ENCODE measurements at regions not wholly inside any gene's neighbourhood (a gene's known extent, or its start where the extent isn't known, plus 50 kb on each side); places are given as distances from the start of the nearest gene placed in this dataset.

GRCh38 chr2:198756166-198756565, 701.6 kb downstream of the SATB2 start:
- Histone ChIP-seq H3K4me3 (no peak overlapping the region), H3K36me3 (no peaks in the 10 kb centered on the region)
- intact Hi-C loops (cut with DNase I) = no loop called here

GRCh38 chr2:198753101-198753500, 704.6 kb downstream of the SATB2 start:
- Histone ChIP-seq H3K36me3 (no peaks in the 10 kb centered on the region), H3K4me3 (no peak overlapping the region), H3K27me3 (no peaks in the 10 kb centered on the region), H3K9me3 (no peaks in the 10 kb centered on the region), H3K4me1 (no peaks in the 10 kb centered on the region), H3K27ac (no peak overlapping the region)
- intact Hi-C loops (cut with DNase I) = no loop called here
- DNase-seq (ENCODE audit: extremely low spot score in 2 of 2) = no peak
- no peak for TF ChIP-seq CTCF (IDR thresholded peaks at IDR 0.05)
- TF ChIP-seq POLR2A (IDR thresholded peaks at IDR 0.05) = no peak
- TF ChIP-seq POLR2AphosphoS5 (IDR thresholded peaks at IDR 0.05; ENCODE audit: insufficient read depth in 1 of 2, low read depth in 1 of 2) = no peak

More at GRCh38 chr2:198756166-198756565, 701.6 kb downstream of the SATB2 start:
- DNase-seq (ENCODE audit: extremely low spot score in 2 of 2) = no peak
- TF ChIP-seq POLR2AphosphoS5 (IDR thresholded peaks at IDR 0.05; ENCODE audit: insufficient read depth in 1 of 2, low read depth in 1 of 2) (no peak), CTCF (IDR thresholded peaks at IDR 0.05) (no peak), POLR2A (IDR thresholded peaks at IDR 0.05) (no peak)
- no peaks in the 10 kb centered on the region for H3K27me3 ChIP-seq
- H3K4me1 ChIP-seq = no peaks in the 10 kb centered on the region
- no peaks in the 10 kb centered on the region for H3K9me3 ChIP-seq
- H3K27ac ChIP-seq = no peak overlapping the region

- TF ChIP-seq POLR2A (IDR thresholded peaks at IDR 0.05) (no peak), POLR2AphosphoS5 (IDR thresholded peaks at IDR 0.05; ENCODE audit: insufficient read depth in 1 of 2, low read depth in 1 of 2) (no peak), CTCF (IDR thresholded peaks at IDR 0.05) (no peak)
- H3K4me1 ChIP-seq = no peaks in the 10 kb centered on the region
- no peak overlapping the region for H3K4me3 ChIP-seq
- no peak for DNase-seq (ENCODE audit: extremely low spot score in 2 of 2)
- H3K9me3 ChIP-seq = no peaks in the 10 kb centered on the region
- H3K27me3 ChIP-seq = no peaks in the 10 kb centered on the region
- no peak overlapping the region for H3K27ac ChIP-seq
- no peaks in the 10 kb centered on the region for H3K36me3 ChIP-seq
- intact Hi-C loops (cut with DNase I) = no loop called here
These were observed 708.4 kb downstream of the SATB2 start for GRCh38 chr2:198749364-198749763.

GRCh38 chr2:198731842-198732399, 725.8 kb downstream of the SATB2 start:
- Histone ChIP-seq H3K36me3 (no peaks in the 10 kb centered on the region), H3K27me3 (no peaks in the 10 kb centered on the region), H3K9me3 (no peaks in the 10 kb centered on the region), H3K27ac (no peak overlapping the region), H3K4me3 (no peak overlapping the region), H3K4me1 (no peaks in the 10 kb centered on the region)
- DNase-seq (ENCODE audit: extremely low spot score in 2 of 2) = no peak
- TF ChIP-seq POLR2AphosphoS5 (IDR thresholded peaks at IDR 0.05; ENCODE audit: insufficient read depth in 1 of 2, low read depth in 1 of 2) = no peak
- no peak for TF ChIP-seq CTCF (IDR thresholded peaks at IDR 0.05)
- no peak for TF ChIP-seq POLR2A (IDR thresholded peaks at IDR 0.05)
- intact Hi-C loops (cut with DNase I) = no loop called here

GRCh38 chr2:198720266-198720665, 737.5 kb downstream of the SATB2 start:
- H3K27me3 ChIP-seq = no peaks in the 10 kb centered on the region
- no peaks in the 10 kb centered on the region for H3K4me1 ChIP-seq
- DNase-seq (ENCODE audit: extremely low spot score in 2 of 2) = no peak
- no peak overlapping the region for H3K4me3 ChIP-seq
- intact Hi-C loops (cut with DNase I) = no loop called here
- no peaks in the 10 kb centered on the region for H3K9me3 ChIP-seq
- TF ChIP-seq POLR2AphosphoS5 (IDR thresholded peaks at IDR 0.05; ENCODE audit: insufficient read depth in 1 of 2, low read depth in 1 of 2) (no peak), POLR2A (IDR thresholded peaks at IDR 0.05) (no peak), CTCF (IDR thresholded peaks at IDR 0.05) (no peak)
- no peak overlapping the region for H3K27ac ChIP-seq
- H3K36me3 ChIP-seq = no peaks in the 10 kb centered on the region
